SK-N-SH (cell line): ENCODE measurements at regions not wholly inside any gene's neighbourhood (a gene's known extent, or its start where the extent isn't known, plus 50 kb on each side); places are given as distances from the start of the nearest gene placed in this dataset.

Experiments
- CTCF ChIA-PET: fragments of 300-600, 350-600 bp; formaldehyde crosslinking; extraction: SDS; loops from one replicate; lab custom pipeline; 2021; lab: Yijun Ruan, JAX
- POLR2A ChIA-PET: fragments of 350-600 bp; sonication (Branson Sonifier 250); formaldehyde crosslinking; extraction: SDS; loops from one replicate; lab custom pipeline; 2020; ENCODE audit warnings: antibody characterized with exemption, inconsistent platforms; lab: Yijun Ruan, JAX
- DNase-seq: peaks from one replicate; pipeline ENCODE4 v3.0.0; 2012
- H2AFZ ChIP-seq: fragments of 200-600 bp; sonication (generic); 2 replicates; pipeline ENCODE4 v1.8.1; 2016; ENCODE audit warnings: antibody characterized with exemption, mild to moderate bottlenecking, low read depth
- H3F3A ChIP-seq: fragments of 200-600 bp; sonication (generic); replicated peaks from 2 replicates; pipeline ENCODE3; 2016; ENCODE audit warnings: antibody characterized with exemption, mild to moderate bottlenecking; ENCODE audit not compliant: insufficient read depth
- H3K27ac ChIP-seq, 2 experiments: fragments of 200-500 bp in 1 of 2; fragments of 200-600 bp in 1 of 2; sonication (Bioruptor generic) in 1 of 2; sonication (generic), shearing (Covaris generic) in 1 of 2; 2 replicates each; pipeline versions ENCODE4 v1.5.1 to v1.6.1; 2014 to 2016; ENCODE audit warnings: low read depth in 2 of 2, inconsistent platforms in 1 of 2, low read length in 1 of 2, mild to moderate bottlenecking in 1 of 2, mixed read lengths in 1 of 2
- H3K27me3 ChIP-seq: fragments of 200-600 bp; sonication (generic), shearing (Covaris generic); 2 replicates; pipeline ENCODE4 v1.6.1; 2016; ENCODE audit warnings: mixed run types; ENCODE audit not compliant: insufficient read depth
- H3K36me3 ChIP-seq, 2 experiments: fragments of 200-500 bp in 1 of 2; fragments of 200-600 bp in 1 of 2; sonication (Bioruptor generic) in 1 of 2; sonication (generic) in 1 of 2; replicated peaks in 1 of 2; 2 replicates each; pipeline versions ENCODE3 to v1.5.1; 2014 to 2016; ENCODE audit warnings: low read length in 1 of 2, mild to moderate bottlenecking in 1 of 2; ENCODE audit not compliant: insufficient read depth in 2 of 2, control insufficient read depth in 1 of 2
- H3K4me1 ChIP-seq, 2 experiments: fragments of 200-500 bp in 1 of 2; fragments of 200-600 bp in 1 of 2; sonication (Bioruptor generic) in 1 of 2; sonication (generic), shearing (Covaris generic) in 1 of 2; 2 replicates each; pipeline versions ENCODE4 v1.5.1 to v1.6.1; 2014 to 2016; ENCODE audit warnings: low read depth in 1 of 2, low read length in 1 of 2, mixed run types in 1 of 2; ENCODE audit not compliant: insufficient read depth in 2 of 2, control insufficient read depth in 1 of 2
- H3K4me2 ChIP-seq: fragments of 200-600 bp; sonication (generic), shearing (Covaris generic); 2 replicates; pipeline ENCODE4 v1.6.1; 2017; ENCODE audit warnings: mixed run types
- H3K4me3 ChIP-seq, 2 experiments: fragments of 200-500 bp in 1 of 2; fragments of 200-600 bp in 1 of 2; sonication (Bioruptor generic) in 1 of 2; sonication (generic), shearing (Covaris generic) in 1 of 2; 2 replicates each; pipeline versions ENCODE4 v1.5.1 to v1.8.1; 2014 to 2016; ENCODE audit warnings: low read depth in 2 of 2, inconsistent platforms in 1 of 2, low read length in 1 of 2, mild to moderate bottlenecking in 1 of 2, mixed read lengths in 1 of 2, moderate library complexity in 1 of 2
- H3K79me2 ChIP-seq: fragments of 200-600 bp; sonication (generic); 2 replicates; pipeline ENCODE4 v1.8.1; 2017; ENCODE audit warnings: mild to moderate bottlenecking; ENCODE audit not compliant: insufficient read depth
- H3K9ac ChIP-seq: fragments of 200-600 bp; sonication (generic); 2 replicates; pipeline ENCODE4 v1.6.1; 2017; ENCODE audit warnings: mixed run types
- H3K9me2 ChIP-seq: fragments of 200-600 bp; sonication (generic); 2 replicates; pipeline ENCODE4 v1.6.1; 2017; ENCODE audit warnings: mixed run types
- H3K9me3 ChIP-seq: fragments of 200-600 bp; sonication (generic); 2 replicates; pipeline ENCODE4 v1.6.1; 2017; ENCODE audit warnings: mixed run types, mild to moderate bottlenecking, moderate library complexity
- H4K20me1 ChIP-seq: fragments of 200-600 bp; sonication (generic); 2 replicates; pipeline ENCODE4 v1.6.1; 2017; ENCODE audit warnings: mild to moderate bottlenecking, mixed run types; ENCODE audit not compliant: insufficient read depth
- FOSL2 ChIP-seq: IDR thresholded peaks from 2 replicates; pipeline ENCODE4 v1.4.0; 2012; ENCODE audit warnings: low read depth, mild to moderate bottlenecking, moderate library complexity, borderline replicate concordance
- FOXJ3 ChIP-seq: sonication (generic); formaldehyde crosslinking; IDR thresholded peaks from 2 replicates; pipeline ENCODE4 v1.5.1; 2020; ENCODE audit warnings: mild to moderate bottlenecking, missing genetic modification reagents
- MAX ChIP-seq: IDR thresholded peaks from 2 replicates; pipeline ENCODE4 v1.4.0; 2012; ENCODE audit warnings: low read depth
- NFIC ChIP-seq: IDR thresholded peaks from 2 replicates; pipeline ENCODE4 v1.4.0; 2012; ENCODE audit warnings: borderline replicate concordance
- RCOR1 ChIP-seq: fragments of 150-350 bp; IDR thresholded peaks from 2 replicates; pipeline ENCODE4 v1.6.1; 2017; ENCODE audit warnings: antibody characterized with exemption, low read length
- REST ChIP-seq: IDR thresholded peaks from 2 replicates; pipeline ENCODE4 v1.6.1; 2012; ENCODE audit warnings: mild to moderate bottlenecking, low read depth, low read length, moderate library complexity
- TAF1 ChIP-seq: IDR thresholded peaks from 2 replicates; pipeline ENCODE4 v1.6.1; 2012; ENCODE audit warnings: low read depth, mild to moderate bottlenecking, low read length, moderate library complexity, borderline replicate concordance
- TCF12 ChIP-seq: IDR thresholded peaks from 2 replicates; pipeline ENCODE4 v1.4.0; 2012
- ZBTB33 ChIP-seq: IDR thresholded peaks from 2 replicates; pipeline ENCODE4 v1.4.0; 2012; ENCODE audit warnings: low read depth, borderline replicate concordance
- WGBS: methylation state at CpG from one replicate; pipeline ENCODE4 v1.1.6; 2017; ENCODE audit warnings: low lambda C conversion rate; 5-methylcytosine and 5-hydroxymethylcytosine counted together

- TF ChIP-seq ZBTB33 = no peak
- no peak for TF ChIP-seq TCF12
- TF ChIP-seq MAX = no peak
- TF ChIP-seq FOSL2 = no peak
- TF ChIP-seq NFIC = no peak
These were observed 550.2 kb upstream of the TENM3 start (continued) for GRCh38 chr4:181692965-181693364.

- H3F3A ChIP-seq = no peaks in the 10 kb centered on the region
These were observed 549.7 kb upstream of the TENM3 start for GRCh38 chr4:181693517-181693916.

More at GRCh38 chr4:181693517-181693916, 549.7 kb upstream of the TENM3 start:
- Histone ChIP-seq H3K4me1 (0 out of 4 replicates have a peak, but pooled peaks cover 0 to 3% of the 10 kb centered on the region in 2 experiments), H2AFZ (no peak overlapping the region), H3K36me3 (no peaks in the 10 kb centered on the region), H3K9me2 (no peaks in the 10 kb centered on the region), H4K20me1 (no peaks in the 10 kb centered on the region), H3K27me3 (no peaks in the 10 kb centered on the region), H3K4me3 (no peak overlapping the region), H3K4me2 (no peak overlapping the region), H3K79me2 (no peaks in the 10 kb centered on the region), H3K27ac (no peak overlapping the region), H3K9ac (no peak overlapping the region), H3K9me3 (no peaks in the 10 kb centered on the region)
- WGBS = 46% methylated on average over 4 of the region's 7 CpGs
- no peak for DNase-seq
- POLR2A ChIA-PET = no interaction called here
- CTCF ChIA-PET = no interaction called here
- TF ChIP-seq RCOR1 = no peak
- no peak for TF ChIP-seq FOXJ3
- no peak for TF ChIP-seq TAF1
- 0 out of 2 replicates have a peak, but pooled peaks have one; percentile 58 for TF ChIP-seq REST
